Fibroblast of villous mesenchyme (primary cell): ENCODE measurements at regions not wholly inside any gene's neighbourhood (a gene's known extent, or its start where the extent isn't known, plus 50 kb on each side); places are given as distances from the start of the nearest gene placed in this dataset.

Experiments
- DNase-seq: peaks from one replicate; pipeline ENCODE4 v3.0.0-alpha.2; 2010; ENCODE audit warnings: low read depth
- H3K4me3 ChIP-seq: 2 replicates; pipeline ENCODE4 v1.5.1; 2011; ENCODE audit warnings: low read depth, mild to moderate bottlenecking, low read length
- TF ChIP-seq, protein P1 (sequence below): IDR thresholded peaks from 2 replicates; pipeline ENCODE4 v1.5.1; 2012; ENCODE audit warnings: low read depth, mild to moderate bottlenecking, low read length; ENCODE audit not compliant: insufficient read depth

- TF ChIP-seq, protein P1, sequence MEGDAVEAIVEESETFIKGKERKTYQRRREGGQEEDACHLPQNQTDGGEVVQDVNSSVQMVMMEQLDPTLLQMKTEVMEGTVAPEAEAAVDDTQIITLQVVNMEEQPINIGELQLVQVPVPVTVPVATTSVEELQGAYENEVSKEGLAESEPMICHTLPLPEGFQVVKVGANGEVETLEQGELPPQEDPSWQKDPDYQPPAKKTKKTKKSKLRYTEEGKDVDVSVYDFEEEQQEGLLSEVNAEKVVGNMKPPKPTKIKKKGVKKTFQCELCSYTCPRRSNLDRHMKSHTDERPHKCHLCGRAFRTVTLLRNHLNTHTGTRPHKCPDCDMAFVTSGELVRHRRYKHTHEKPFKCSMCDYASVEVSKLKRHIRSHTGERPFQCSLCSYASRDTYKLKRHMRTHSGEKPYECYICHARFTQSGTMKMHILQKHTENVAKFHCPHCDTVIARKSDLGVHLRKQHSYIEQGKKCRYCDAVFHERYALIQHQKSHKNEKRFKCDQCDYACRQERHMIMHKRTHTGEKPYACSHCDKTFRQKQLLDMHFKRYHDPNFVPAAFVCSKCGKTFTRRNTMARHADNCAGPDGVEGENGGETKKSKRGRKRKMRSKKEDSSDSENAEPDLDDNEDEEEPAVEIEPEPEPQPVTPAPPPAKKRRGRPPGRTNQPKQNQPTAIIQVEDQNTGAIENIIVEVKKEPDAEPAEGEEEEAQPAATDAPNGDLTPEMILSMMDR, result no peak
Measured at GRCh38 chr11:113623114-113623513, 83.0 kb downstream of the TMPRSS5 start.

DNA sequence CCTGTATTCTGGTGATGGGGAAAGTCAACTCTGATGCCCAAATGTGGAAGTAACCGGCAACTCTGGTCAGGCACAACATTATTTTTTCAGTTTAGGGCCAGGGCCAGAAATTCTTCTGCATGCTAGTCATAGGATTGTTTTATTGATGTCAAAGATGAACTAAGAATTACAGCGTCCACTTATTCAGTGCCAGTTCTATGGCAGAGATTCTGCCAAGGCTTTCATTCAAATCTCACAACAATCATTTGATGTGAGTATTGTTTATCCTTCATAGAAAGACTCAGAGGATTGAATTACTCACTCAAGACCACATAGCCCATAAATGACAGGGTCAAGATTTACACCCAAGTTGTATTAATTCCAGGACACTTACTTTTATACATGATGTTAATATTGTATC lies 87.7 kb downstream of the TMPRSS5 start:
- TF ChIP-seq, protein P1, result no peak
- peak; percentile 12 for DNase-seq
- no peak overlapping the region for H3K4me3 ChIP-seq

More at GRCh38 chr11:113623114-113623513, 83.0 kb downstream of the TMPRSS5 start:
- peak; percentile 68 for DNase-seq
- H3K4me3 ChIP-seq, result no peak overlapping the region

DNA sequence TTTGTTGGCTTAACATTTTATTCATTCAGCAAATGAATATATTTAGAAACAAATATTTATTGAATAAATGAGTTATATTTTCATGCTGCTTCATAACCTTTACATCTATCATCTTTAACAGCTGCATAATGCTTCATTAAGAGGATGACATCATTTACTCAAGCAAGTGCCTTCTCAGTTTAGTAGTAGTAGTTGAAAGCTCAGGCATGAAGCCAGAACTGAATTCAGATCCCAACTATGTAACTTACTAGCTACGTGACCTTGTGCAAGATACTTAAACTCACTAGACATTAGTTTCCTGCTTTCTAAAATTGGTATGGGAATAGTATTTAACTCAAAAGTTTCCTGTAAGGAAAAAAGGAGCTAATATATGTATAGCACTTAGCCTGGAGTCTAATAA lies 90.3 kb downstream of the TMPRSS5 start:
- no peak overlapping the region for H3K4me3 ChIP-seq
- TF ChIP-seq, protein P1, result no peak
- no peak for DNase-seq

GRCh38 chr11:113615098-113615497 lies 91.0 kb downstream of the TMPRSS5 start:
- no peak overlapping the region for H3K4me3 ChIP-seq
- TF ChIP-seq, protein P1, result no peak
- DNase-seq, result no peak

- no peak for DNase-seq
- no peak overlapping the region for H3K4me3 ChIP-seq
- TF ChIP-seq, protein P1, result no peak
Measured at GRCh38 chr11:113614097-113614496, 92.0 kb downstream of the TMPRSS5 start.

- no peak for DNase-seq
- TF ChIP-seq, protein P1, result no peak
- H3K4me3 ChIP-seq, result no peak overlapping the region
Measured at GRCh38 chr11:113613619-113614018, 92.5 kb downstream of the TMPRSS5 start.

DNA sequence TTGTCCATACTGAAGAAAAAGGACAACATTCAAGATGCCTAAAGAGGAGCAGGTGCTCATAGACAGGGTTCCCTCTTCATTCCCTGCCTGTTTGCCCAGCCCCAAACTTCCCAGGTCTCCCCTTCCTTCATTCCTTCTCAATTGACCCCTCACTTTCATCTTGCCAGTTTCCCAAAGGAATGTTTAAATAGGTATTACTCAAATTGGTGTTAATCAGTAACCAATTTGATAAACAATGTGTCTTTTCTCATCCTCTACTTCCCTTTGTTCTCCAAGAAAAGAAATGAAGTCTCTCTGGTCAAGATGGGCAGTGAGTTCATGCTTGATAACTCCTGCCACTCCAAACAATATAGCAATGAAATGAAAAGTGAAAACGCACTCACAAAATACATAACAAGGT lies 101.9 kb downstream of the TMPRSS5 start:
- TF ChIP-seq, protein P1, result no peak
- H3K4me3 ChIP-seq, result no peak overlapping the region
- DNase-seq, result no peak
